H4 (cell line): ENCODE measurements at regions not wholly inside any gene's neighbourhood (a gene's known extent, or its start where the extent isn't known, plus 50 kb on each side); places are given as distances from the start of the nearest gene placed in this dataset.
"Not testable (repeated sequence)": the region's sequence is repeated elsewhere in the genome, so short reads cannot be mapped to it uniquely, and the experiment has no call there.

Experiments used
- DNase-seq: peaks from one replicate; pipeline ENCODE4 v3.0.0-alpha.2; 2015; ENCODE audit warnings: low spot score

DNA sequence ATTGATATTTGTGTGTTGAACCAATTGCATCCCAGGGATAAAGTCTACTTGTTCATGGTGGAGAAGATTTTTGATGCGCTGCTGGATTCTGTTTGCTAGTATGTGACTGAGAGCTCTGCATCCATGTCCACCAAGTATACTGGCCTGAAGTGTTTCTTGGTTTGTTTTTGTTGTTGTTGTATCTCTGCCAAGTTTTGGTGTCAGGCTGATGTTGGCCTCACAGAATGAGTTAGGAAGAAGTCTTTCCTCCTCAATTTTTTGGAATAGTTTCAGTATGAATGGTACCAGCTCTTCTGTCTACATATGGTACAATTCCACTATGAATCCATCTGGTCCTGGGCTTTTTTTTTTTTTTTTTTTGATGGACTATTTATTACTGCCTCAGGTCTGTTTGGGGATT, 50.9 kb upstream of the OSTN start:
- DNase-seq: no peak

- DNase-seq: no peak
Measured at GRCh38 chr3:191143224-191143623, 55.8 kb upstream of the OSTN start.

DNA sequence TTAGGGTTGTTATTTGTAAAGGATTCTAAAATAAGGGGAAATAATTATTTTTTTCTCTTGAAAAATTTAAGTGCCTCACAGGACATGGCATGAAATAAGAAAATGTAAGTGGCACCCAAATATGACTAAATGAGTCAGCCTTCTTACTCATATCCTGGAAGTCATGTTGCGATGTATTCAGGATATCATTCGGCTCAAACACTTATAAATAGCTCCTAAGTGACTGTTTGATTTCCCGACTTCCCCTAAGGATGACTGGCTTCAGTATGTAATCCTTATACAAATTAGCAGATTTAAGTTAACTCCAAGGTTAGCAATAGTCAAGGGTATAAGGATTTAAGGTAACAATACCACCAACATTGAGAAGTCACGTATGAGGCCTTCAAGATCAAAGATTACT, 57.3 kb upstream of the OSTN start:
- DNase-seq: peak; percentile 22

- peak; percentile 34 for DNase-seq
Measured at GRCh38 chr3:191139736-191140135, 59.3 kb upstream of the OSTN start.

DNA sequence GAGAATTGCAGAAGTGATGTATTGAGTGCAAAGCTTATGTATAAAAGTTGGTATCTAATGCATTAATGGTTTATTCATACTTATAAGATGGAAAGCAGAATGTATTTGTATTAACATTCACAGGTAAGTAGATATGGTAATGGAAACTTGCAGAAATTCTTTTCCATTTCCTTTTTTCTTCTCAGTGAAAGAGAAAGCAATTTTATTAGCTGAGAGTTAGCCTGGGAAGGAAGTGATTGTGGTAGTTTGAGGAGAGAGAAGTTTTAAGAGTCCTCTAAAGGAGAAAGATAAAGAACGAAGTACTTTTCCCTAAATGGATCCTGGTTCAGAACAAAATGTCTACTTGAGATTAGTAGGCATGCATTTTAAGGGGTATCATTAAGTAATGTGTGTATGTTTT, 60.1 kb upstream of the OSTN start:
- DNase-seq: no peak

GRCh38 chr3:191137708-191138107, 61.3 kb upstream of the OSTN start:
- no peak for DNase-seq

DNA sequence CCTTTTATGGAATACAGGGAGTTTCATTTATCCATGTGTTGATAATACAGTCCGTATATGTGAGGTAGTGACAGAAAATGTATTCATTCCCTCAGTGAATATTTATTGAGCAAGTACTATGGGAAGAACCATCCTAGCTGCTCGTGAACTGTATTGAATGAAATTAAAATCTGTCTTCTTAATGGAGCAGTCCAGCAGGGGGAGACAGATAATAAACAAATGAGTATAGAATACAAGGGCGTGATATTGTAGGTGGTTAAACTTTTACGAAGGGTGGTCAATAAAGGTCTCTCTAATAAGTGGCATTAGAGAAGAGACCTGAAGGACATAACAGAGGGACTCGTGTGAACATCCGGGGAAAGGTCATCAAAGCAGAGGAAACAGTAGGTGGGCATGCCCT, 62.7 kb upstream of the OSTN start:
- peak; percentile 28 for DNase-seq

GRCh38 chr3:191135175-191135574, 63.9 kb upstream of the OSTN start:
- DNase-seq: no peak

GRCh38 chr3:191133359-191133758, 65.7 kb upstream of the OSTN start:
- no peak for DNase-seq

DNA sequence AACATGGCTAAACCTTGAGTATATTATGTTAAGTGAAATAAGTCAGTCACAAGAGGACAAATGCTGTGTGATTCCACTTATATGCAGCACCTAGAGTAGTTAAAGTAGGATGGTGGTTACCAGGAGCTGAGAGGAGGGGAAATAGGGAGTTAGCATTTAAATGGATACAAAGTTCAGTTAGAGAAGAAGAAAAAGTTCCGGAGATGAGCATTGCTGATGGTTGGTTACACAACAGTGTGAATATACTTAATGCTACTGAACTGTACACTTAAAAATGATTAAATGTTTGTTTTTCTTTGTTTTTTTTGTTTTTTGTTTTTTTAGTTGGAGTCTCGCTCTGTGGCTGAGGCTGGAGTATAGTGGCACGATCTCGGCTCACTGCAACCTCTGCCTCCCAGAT, 67.7 kb upstream of the OSTN start:
- no peak for DNase-seq

- not testable (repeated sequence) for DNase-seq
Measured at GRCh38 chr3:191124891-191125290, 74.2 kb upstream of the OSTN start.

DNA sequence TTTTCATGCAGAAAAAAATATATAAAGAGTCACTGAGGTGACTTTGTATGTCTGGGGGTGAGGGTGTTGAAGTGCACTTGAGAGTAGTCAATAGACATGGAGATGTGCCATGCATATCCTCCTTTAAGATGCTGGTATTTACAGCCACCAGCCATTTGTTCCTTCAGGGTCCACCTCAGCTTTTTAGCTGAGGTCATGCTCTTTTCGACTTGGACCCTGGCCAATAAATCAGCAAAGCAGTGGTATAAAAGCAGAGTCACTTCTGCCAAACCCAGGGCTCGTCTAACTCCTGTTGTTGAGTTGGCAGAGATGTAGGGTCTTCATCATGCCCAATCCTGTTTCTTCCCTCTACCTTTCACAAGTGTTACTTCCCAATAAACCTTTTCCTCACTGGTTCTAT, 75.1 kb upstream of the OSTN start:
- DNase-seq: no peak

DNA sequence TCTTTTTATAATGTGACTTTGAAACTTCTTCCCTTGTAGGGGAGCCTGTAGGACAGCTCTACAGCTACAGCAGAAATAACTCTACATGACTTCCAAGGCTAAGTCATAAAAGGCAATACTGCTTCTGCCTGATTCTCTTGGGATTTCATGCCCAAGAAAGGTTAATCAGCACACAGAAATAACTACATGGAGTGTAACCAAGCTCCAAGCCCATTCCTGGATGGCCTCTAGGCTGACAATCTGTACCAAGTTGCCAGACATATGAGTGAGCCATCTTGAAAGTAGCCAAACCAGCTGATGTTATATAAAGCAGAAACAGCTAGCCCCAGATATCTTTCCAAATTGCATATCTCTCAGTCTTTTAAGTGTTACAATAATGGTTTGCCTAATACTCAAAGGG, 75.8 kb upstream of the OSTN start:
- DNase-seq: no peak

- DNase-seq: no peak
Measured at GRCh38 chr3:191120447-191121298, 78.4 kb upstream of the OSTN start.

- no peak for DNase-seq
Measured at GRCh38 chr3:191119415-191120295, 79.4 kb upstream of the OSTN start.

DNA sequence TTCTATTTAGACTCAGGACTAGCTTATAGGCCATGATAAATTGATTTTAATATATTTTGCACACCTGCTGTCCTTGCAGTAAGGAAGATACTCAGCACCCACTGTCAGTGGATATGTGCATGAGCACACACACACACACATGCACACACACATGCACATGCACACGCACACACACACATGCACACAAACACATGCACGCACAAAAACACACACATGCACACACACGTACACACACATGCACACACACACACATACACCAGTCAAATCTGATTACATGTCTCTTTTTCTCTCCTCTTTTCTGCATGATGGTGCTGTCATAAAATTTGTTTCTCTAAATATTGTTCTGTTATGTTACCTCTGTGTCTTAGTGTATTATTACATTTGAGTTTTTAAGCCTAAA, 87.3 kb upstream of the OSTN start:
- DNase-seq: no peak

DNA sequence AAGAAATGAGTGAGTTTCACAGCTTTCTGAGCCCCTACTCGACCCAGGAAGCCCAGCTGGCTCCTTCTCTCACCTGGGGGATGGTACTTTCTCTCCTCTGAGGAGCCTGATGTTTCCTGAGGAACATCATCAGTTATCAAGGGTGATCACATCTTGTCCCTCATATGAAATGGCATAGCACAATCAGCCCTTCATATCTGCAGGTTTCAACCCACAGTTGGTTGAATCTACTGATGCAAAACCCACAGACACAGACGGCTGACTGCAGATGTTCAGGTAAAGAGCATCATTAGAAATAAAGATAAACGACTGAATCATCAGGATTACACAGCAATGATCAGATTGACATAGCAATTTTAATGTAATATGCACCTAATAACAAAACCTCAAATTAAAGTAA, 93.6 kb upstream of the OSTN start:
- DNase-seq: no peak

- no peak for DNase-seq
Measured at GRCh38 chr3:191100516-191100915, 98.5 kb upstream of the OSTN start.

- DNase-seq: no peak
Measured at GRCh38 chr3:191094057-191094845, 104.8 kb upstream of the OSTN start.

DNA sequence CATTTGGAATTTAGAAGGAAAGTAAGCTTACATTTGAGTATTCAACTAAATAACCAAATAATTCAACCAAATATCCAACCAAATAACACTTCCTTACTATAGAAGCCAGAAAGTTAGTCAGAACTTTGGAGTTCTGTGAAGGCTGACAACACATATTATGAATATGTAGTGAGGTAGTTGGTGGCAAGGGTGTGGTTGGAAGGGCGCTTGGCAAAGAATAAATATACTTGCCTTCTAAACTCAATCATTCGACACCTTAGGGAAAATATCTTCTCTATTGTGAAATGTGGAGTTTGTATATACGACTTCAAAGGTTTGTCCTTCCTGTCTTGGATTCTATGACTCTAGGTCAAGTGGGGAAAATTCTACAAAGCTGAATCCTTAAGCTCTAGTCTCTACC, 111.7 kb upstream of the OSTN start:
- no peak for DNase-seq

DNA sequence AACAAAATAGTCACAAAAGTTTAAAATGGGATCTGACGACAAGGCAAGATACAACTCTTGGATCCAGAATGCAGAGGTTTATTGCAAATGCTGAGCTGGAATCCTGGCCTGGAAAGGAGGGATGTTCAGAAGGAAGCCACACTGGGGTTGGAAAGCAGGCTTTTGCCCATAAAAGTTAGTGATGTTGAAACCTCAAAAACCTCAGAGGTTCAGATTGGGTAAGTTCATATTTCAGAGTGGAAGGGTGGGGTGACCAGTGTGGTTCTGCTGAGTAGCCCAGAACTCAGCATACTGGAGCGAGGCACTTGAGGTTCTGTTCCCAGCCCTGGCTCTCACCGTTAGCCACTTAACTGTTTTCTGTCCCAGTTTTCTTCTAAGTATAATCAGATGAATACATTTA, 114.0 kb upstream of the OSTN start:
- DNase-seq: peak; percentile 47

DNA sequence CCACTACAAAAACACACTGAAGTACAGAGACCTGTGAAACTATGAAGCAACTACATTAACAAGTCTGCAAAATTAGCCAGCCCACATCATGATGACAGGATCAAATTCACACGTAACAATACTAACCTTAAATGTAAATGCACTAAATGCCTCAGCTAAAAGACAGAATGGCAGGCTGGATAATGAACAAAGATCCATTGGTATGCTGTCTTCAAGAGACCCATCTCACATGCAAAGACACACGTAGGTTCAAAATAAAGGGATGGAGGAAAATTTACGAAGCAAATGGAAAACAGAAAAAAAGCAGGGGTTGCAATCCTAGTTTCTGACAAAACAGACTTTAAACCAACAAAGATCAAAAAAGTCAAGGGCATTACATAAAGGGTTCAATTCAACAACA, 120.1 kb upstream of the OSTN start:
- not testable (repeated sequence) for DNase-seq
